Keratinocyte (primary cell): ENCODE measurements at regions not wholly inside any gene's neighbourhood (a gene's known extent, or its start where the extent isn't known, plus 50 kb on each side); places are given as distances from the start of the nearest gene placed in this dataset.

Experiments
- DNase-seq: peaks from one replicate; pipeline ENCODE4 v3.0.0-alpha.2; 2011; ENCODE audit warnings: low read depth, missing footprints, low spot score
- FAIRE-seq: peaks from 2 replicates; lab custom pipeline; 2011; peaks lifted over from hg19 to GRCh38; lab: Jason Lieb, UNC
- H2AFZ ChIP-seq: 2 replicates; pipeline ENCODE4 v1.6.0; 2012; ENCODE audit warnings: low read length, control low read depth, inconsistent platforms; ENCODE audit not compliant: control insufficient read depth
- H3K27ac ChIP-seq: 2 replicates; pipeline ENCODE4 v1.5.1; 2011; ENCODE audit warnings: low read length; ENCODE audit not compliant: control insufficient read depth, insufficient read depth
- H3K27me3 ChIP-seq: 3 replicates; pipeline ENCODE4 v1.6.0; 2011; ENCODE audit warnings: low read length; ENCODE audit not compliant: control insufficient read depth, insufficient read depth; ENCODE audit errors: extremely low read depth
- H3K36me3 ChIP-seq, 2 experiments: 2 replicates in 1 of 2; 3 replicates in 1 of 2; pipeline ENCODE4 v1.5.1; 2011; ENCODE audit warnings: low read length in 2 of 2, mild to moderate bottlenecking in 1 of 2; ENCODE audit not compliant: control insufficient read depth in 2 of 2, insufficient read depth in 2 of 2; ENCODE audit errors: extremely low read depth in 1 of 2
- H3K4me1 ChIP-seq: 3 replicates; pipeline ENCODE4 v1.5.1; 2011; ENCODE audit warnings: low read length; ENCODE audit not compliant: control insufficient read depth, insufficient read depth; ENCODE audit errors: extremely low read depth
- H3K4me2 ChIP-seq: 3 replicates; pipeline ENCODE4 v1.6.0; 2011; ENCODE audit warnings: low read depth, low read length; ENCODE audit not compliant: control insufficient read depth, insufficient read depth; ENCODE audit errors: extremely low read depth
- H3K4me3 ChIP-seq, 3 experiments: fragments of 200-600 bp in 1 of 3; sonication (generic) in 1 of 3; 2 replicates in 2 of 3; 3 replicates in 1 of 3; pipeline ENCODE4 v1.5.1; 2011 to 2016; ENCODE audit warnings: low read length in 3 of 3, mild to moderate bottlenecking in 3 of 3, control low read depth in 2 of 3, inconsistent platforms in 1 of 3, low read depth in 1 of 3, mixed read lengths in 1 of 3, mixed run types in 1 of 3, moderate library complexity in 1 of 3; ENCODE audit not compliant: control insufficient read depth in 2 of 3, insufficient read depth in 2 of 3; ENCODE audit errors: extremely low read depth in 1 of 3
- H3K79me2 ChIP-seq: 2 replicates; pipeline ENCODE4 v1.6.0; 2012; ENCODE audit warnings: low read length; ENCODE audit not compliant: control insufficient read depth, insufficient read depth
- H3K9ac ChIP-seq: 3 replicates; pipeline ENCODE4 v1.6.0; 2011; ENCODE audit warnings: low read length; ENCODE audit not compliant: control insufficient read depth, insufficient read depth; ENCODE audit errors: extremely low read depth
- H3K9me1 ChIP-seq: 3 replicates; pipeline ENCODE4 v1.6.0; 2011; ENCODE audit warnings: low read length; ENCODE audit not compliant: control insufficient read depth, insufficient read depth; ENCODE audit errors: extremely low read depth
- H3K9me3 ChIP-seq: 2 replicates; pipeline ENCODE4 v1.5.1; 2012; ENCODE audit warnings: low read depth, low read length; ENCODE audit not compliant: control insufficient read depth
- H4K20me1 ChIP-seq: 3 replicates; pipeline ENCODE4 v1.6.0; 2011; ENCODE audit warnings: low read length; ENCODE audit not compliant: control insufficient read depth, insufficient read depth; ENCODE audit errors: extremely low read depth
- CTCF ChIP-seq, 3 experiments: IDR thresholded peaks in 1 of 3; conservative IDR thresholded peaks in 1 of 3; optimal IDR thresholded peaks in 1 of 3; 2 replicates in 2 of 3; 3 replicates in 1 of 3; pipeline versions ENCODE3 to v1.5.1; 2011; ENCODE audit warnings: low read length in 3 of 3, mild to moderate bottlenecking in 3 of 3, moderate library complexity in 2 of 3, control low read depth in 1 of 3, inconsistent platforms in 1 of 3; ENCODE audit not compliant: insufficient read depth in 2 of 3; ENCODE audit errors: extremely low read depth in 1 of 3
- EZH2 ChIP-seq: IDR thresholded peaks from one replicate; pipeline ENCODE4 v1.6.1; 2012; ENCODE audit warnings: inconsistent platforms, mild to moderate bottlenecking, low read length, moderate library complexity
- dilution Hi-C: fragments of 300-500 bp; cut with MboI; formaldehyde crosslinking; loops from one replicate; pipeline ENCODE4 v1.7.0; 2020; ENCODE audit warnings: low sequenced_read_pairs; ENCODE audit not compliant: extremely low pct_ligation_motif_present

GRCh38 chr1:244114892-244115291, 63.8 kb downstream of the ZBTB18 start:
- TF ChIP-seq EZH2 (no peak), CTCF (optimal IDR thresholded peaks at IDR 0.05 in 1 of 3, IDR thresholded peaks at IDR 0.05 in 1 of 3, conservative IDR thresholded peaks at IDR 0.05 in 1 of 3; ENCODE audit: extremely low read depth in 1 of 3, insufficient read depth in 2 of 3, low read length in 3 of 3) (no peak)
- Histone ChIP-seq H3K9me3 (no peaks in the 10 kb centered on the region), H3K27me3 (peaks cover 10% of the 10 kb centered on the region), H3K4me3 (no peak overlapping the region), H4K20me1 (no peaks in the 10 kb centered on the region), H3K79me2 (no peaks in the 10 kb centered on the region), H3K9me1 (no peaks in the 10 kb centered on the region), H3K27ac (no peak overlapping the region), H3K36me3 (no peaks in the 10 kb centered on the region), H3K4me2 (no peak overlapping the region), H3K9ac (no peak overlapping the region), H2AFZ (no peak overlapping the region), H3K4me1 (no peaks in the 10 kb centered on the region)
- DNase-seq, result no peak
- no peak for FAIRE-seq
- dilution Hi-C loops, result no loop called here

GRCh38 chr1:244116946-244117345, 65.9 kb downstream of the ZBTB18 start:
- H3K4me2 ChIP-seq, result no peak overlapping the region
- peaks cover 6% of the 10 kb centered on the region for H3K27me3 ChIP-seq
- no peaks in the 10 kb centered on the region for H3K4me1 ChIP-seq
- TF ChIP-seq CTCF (optimal IDR thresholded peaks at IDR 0.05 in 1 of 3, IDR thresholded peaks at IDR 0.05 in 1 of 3, conservative IDR thresholded peaks at IDR 0.05 in 1 of 3; ENCODE audit: extremely low read depth in 1 of 3, insufficient read depth in 2 of 3, low read length in 3 of 3) (no peak), EZH2 (no peak)
- no peak overlapping the region for H3K27ac ChIP-seq
- no peak overlapping the region for H2AFZ ChIP-seq
- DNase-seq, result no peak
- no peaks in the 10 kb centered on the region for H3K9me3 ChIP-seq
- H3K79me2 ChIP-seq, result no peaks in the 10 kb centered on the region
- no peak overlapping the region for H3K4me3 ChIP-seq
- dilution Hi-C loops, result no loop called here
- no peak for FAIRE-seq
- no peaks in the 10 kb centered on the region for H3K36me3 ChIP-seq
- H3K9ac ChIP-seq, result no peak overlapping the region
- H4K20me1 ChIP-seq, result no peaks in the 10 kb centered on the region
- H3K9me1 ChIP-seq, result no peaks in the 10 kb centered on the region
